WTC11 (cell line): ENCODE measurements at regions not wholly inside any gene's neighbourhood (a gene's known extent, or its start where the extent isn't known, plus 50 kb on each side); places are given as distances from the start of the nearest gene placed in this dataset.

Experiments
- ATAC-seq: fragments of 200-7000 bp; cut with Tn5 transposase; 2 replicates; pipeline ENCODE4 v1.10.0; 2021; ENCODE audit warnings: mild to moderate bottlenecking, moderate library complexity
- CTCF ChIA-PET: fragments of 300-600 bp; sonication (Branson Sonifier 250); formaldehyde crosslinking; loops from one replicate; lab custom pipeline; 2021; ENCODE audit warnings: antibody characterized with exemption; lab: Charles Lee
- POLR2A ChIA-PET: fragments of 350-600 bp; sonication (Branson Sonifier 250); formaldehyde crosslinking; loops from one replicate; lab custom pipeline; 2021; ENCODE audit warnings: antibody characterized with exemption; lab: Charles Lee
- DNase-seq: peaks from one replicate; pipeline ENCODE4 v3.0.0; 2021; ENCODE audit warnings: low spot score
- H3K27ac Mint-ChIP-seq: 2 replicates; pipeline ENCODE4 v1.8.0; 2021; ENCODE audit warnings: mixed read lengths
- H3K27me3 Mint-ChIP-seq: 2 replicates; pipeline ENCODE4 v1.8.0; 2021; ENCODE audit warnings: low read depth, mild to moderate bottlenecking, moderate library complexity, mixed read lengths
- H3K36me3 Mint-ChIP-seq: 2 replicates; pipeline ENCODE4 v1.8.0; 2021; ENCODE audit warnings: mixed read lengths
- H3K4me1 Mint-ChIP-seq: 2 replicates; pipeline ENCODE4 v1.8.0; 2022; ENCODE audit warnings: mixed read lengths
- H3K4me3 Mint-ChIP-seq: 2 replicates; pipeline ENCODE4 v1.8.0; 2021; ENCODE audit warnings: mild to moderate bottlenecking, moderate library complexity, mixed read lengths
- H3K9me3 Mint-ChIP-seq: 2 replicates; pipeline ENCODE4 v1.8.0; 2021; ENCODE audit warnings: mixed read lengths
- AR ChIP-seq: fragments of 250-450 bp; sonication (Bioruptor Pico); IDR thresholded peaks from 2 replicates; pipeline ENCODE4 v1.9.0; 2021; ENCODE audit warnings: mild to moderate bottlenecking
- CBFB ChIP-seq: sonication (generic); formaldehyde crosslinking; IDR thresholded peaks from 2 replicates; pipeline ENCODE4 v1.8.1; 2022; ENCODE audit warnings: mild to moderate bottlenecking, low read depth, missing genetic modification reagents
- ELF4 ChIP-seq: sonication (generic); formaldehyde crosslinking; IDR thresholded peaks from 2 replicates; pipeline ENCODE4 v1.8.1; 2022; ENCODE audit warnings: low read depth, mild to moderate bottlenecking, moderate library complexity, missing genetic modification reagents
- FOXK1 ChIP-seq: sonication (generic); formaldehyde crosslinking; IDR thresholded peaks from 2 replicates; pipeline ENCODE4 v1.8.0; 2022; ENCODE audit warnings: mild to moderate bottlenecking, moderate library complexity, missing genetic modification reagents
- FOXP1 ChIP-seq: sonication (generic); formaldehyde crosslinking; IDR thresholded peaks from 2 replicates; pipeline ENCODE4 v1.8.0; 2022; ENCODE audit warnings: missing genetic modification reagents, mild to moderate bottlenecking, moderate library complexity, borderline replicate concordance
- KAT7 ChIP-seq: sonication (generic); formaldehyde crosslinking; IDR thresholded peaks from 2 replicates; pipeline ENCODE4 v1.8.1; 2023; ENCODE audit warnings: missing genetic modification reagents, mild to moderate bottlenecking, borderline replicate concordance
- MXD4 ChIP-seq: fragments of 250-450 bp; sonication (Bioruptor Pico); IDR thresholded peaks from 2 replicates; pipeline ENCODE4 v1.8.0; 2021; ENCODE audit warnings: mild to moderate bottlenecking, moderate library complexity, borderline replicate concordance
- MYBL2 ChIP-seq: sonication (generic); formaldehyde crosslinking; IDR thresholded peaks from 2 replicates; pipeline ENCODE4 v1.8.1; 2023; ENCODE audit warnings: mild to moderate bottlenecking, moderate library complexity, missing genetic modification reagents
- NFE2L1 ChIP-seq: sonication (generic); formaldehyde crosslinking; IDR thresholded peaks from 2 replicates; pipeline ENCODE4 v1.8.1; 2023; ENCODE audit warnings: missing genetic modification reagents
- NR2C2 ChIP-seq: sonication (generic); formaldehyde crosslinking; IDR thresholded peaks from 2 replicates; pipeline ENCODE4 v1.8.0; 2022; ENCODE audit warnings: mild to moderate bottlenecking, missing genetic modification reagents
- PRDM15 ChIP-seq: sonication (generic); formaldehyde crosslinking; IDR thresholded peaks from 2 replicates; pipeline ENCODE4 v1.8.0; 2022; ENCODE audit warnings: missing genetic modification reagents
- RORB ChIP-seq: fragments of 250-450 bp; sonication (Bioruptor Pico); IDR thresholded peaks from 2 replicates; pipeline ENCODE4 v1.9.0; 2021; ENCODE audit warnings: mild to moderate bottlenecking
- TCF7 ChIP-seq: sonication (generic); formaldehyde crosslinking; IDR thresholded peaks from 2 replicates; pipeline ENCODE4 v1.8.0; 2022; ENCODE audit warnings: mild to moderate bottlenecking, low read depth, missing genetic modification reagents, moderate library complexity
- ZBTB21 ChIP-seq: sonication (generic); formaldehyde crosslinking; IDR thresholded peaks from 2 replicates; pipeline ENCODE4 v1.8.1; 2023; ENCODE audit warnings: mild to moderate bottlenecking, missing genetic modification reagents, borderline replicate concordance
- ZNF138 ChIP-seq: sonication (generic); formaldehyde crosslinking; conservative IDR thresholded peaks from 2 replicates; pipeline ENCODE4 v1.8.1; 2022; ENCODE audit warnings: mild to moderate bottlenecking, moderate library complexity, missing genetic modification reagents
- ZNF232 ChIP-seq: sonication (generic); formaldehyde crosslinking; IDR thresholded peaks from 2 replicates; pipeline ENCODE4 v1.8.0; 2022; ENCODE audit warnings: mild to moderate bottlenecking, missing genetic modification reagents
- ZNF263 ChIP-seq: sonication (generic); formaldehyde crosslinking; IDR thresholded peaks from 2 replicates; pipeline ENCODE4 v1.8.1; 2022; ENCODE audit warnings: low read depth, mild to moderate bottlenecking, moderate library complexity, missing genetic modification reagents
- ZNF416 ChIP-seq: fragments of 250-450 bp; sonication (Bioruptor Pico); IDR thresholded peaks from 2 replicates; pipeline ENCODE4 v1.9.0; 2021; ENCODE audit warnings: mild to moderate bottlenecking, inconsistent platforms
- ZNF423 ChIP-seq: fragments of 250-450 bp; sonication (Bioruptor Pico); IDR thresholded peaks from 2 replicates; pipeline ENCODE4 v2.1.2; 2022; ENCODE audit warnings: mild to moderate bottlenecking, moderate library complexity
- TF ChIP-seq, protein P1 (sequence below): fragments of 250-450 bp; sonication (Bioruptor Pico); IDR thresholded peaks from 2 replicates; pipeline ENCODE4 v1.9.0; 2021; ENCODE audit warnings: moderate library complexity, mild to moderate bottlenecking, inconsistent platforms, borderline replicate concordance
- TF ChIP-seq, protein P2 (sequence below): sonication (generic); formaldehyde crosslinking; IDR thresholded peaks from 2 replicates; pipeline ENCODE4 v1.8.1; 2023; ENCODE audit warnings: mild to moderate bottlenecking, missing genetic modification reagents, moderate library complexity
- TF ChIP-seq, protein P3 (sequence below): sonication (generic); formaldehyde crosslinking; IDR thresholded peaks from 2 replicates; pipeline ENCODE4 v1.8.0; 2023; ENCODE audit warnings: missing genetic modification reagents, mild to moderate bottlenecking, borderline replicate concordance
- TF ChIP-seq, protein P4 (sequence below): sonication (generic); formaldehyde crosslinking; IDR thresholded peaks from 2 replicates; pipeline ENCODE4 v1.8.0; 2022; ENCODE audit warnings: mild to moderate bottlenecking, missing genetic modification reagents
- TF ChIP-seq, protein P5 (sequence below): sonication (generic); formaldehyde crosslinking; IDR thresholded peaks from 2 replicates; pipeline ENCODE4 v1.8.0; 2022; ENCODE audit warnings: mild to moderate bottlenecking, missing genetic modification reagents

- CTCF ChIA-PET = no interaction called here
- Mint-ChIP-seq H3K4me3 (no peak overlapping the region), H3K4me1 (no peaks in the 10 kb centered on the region)
- POLR2A ChIA-PET = no interaction called here
- no peak for ATAC-seq
- TF ChIP-seq PRDM15 (CRISPR knock-in tag) = no peak
- TF ChIP-seq, protein P1, sequence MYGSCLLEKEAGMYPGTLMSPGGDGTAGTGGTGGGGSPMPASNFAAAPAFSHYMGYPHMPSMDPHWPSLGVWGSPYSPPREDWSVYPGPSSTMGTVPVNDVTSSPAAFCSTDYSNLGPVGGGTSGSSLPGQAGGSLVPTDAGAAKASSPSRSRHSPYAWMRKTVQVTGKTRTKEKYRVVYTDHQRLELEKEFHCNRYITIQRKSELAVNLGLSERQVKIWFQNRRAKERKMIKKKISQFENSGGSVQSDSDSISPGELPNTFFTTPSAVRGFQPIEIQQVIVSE (CRISPR knock-in tag) = no peak
- no peak for TF ChIP-seq ELF4 (CRISPR knock-in tag)
- TF ChIP-seq FOXP1 (CRISPR knock-in tag) = no peak
- TF ChIP-seq NFE2L1 (CRISPR knock-in tag) = no peak
- TF ChIP-seq, all 79 proteins: peak for 0
- DNase-seq = no peak
- H3K27ac Mint-ChIP-seq = no peak overlapping the region
- peaks cover 73% of the 10 kb centered on the region for H3K36me3 Mint-ChIP-seq
- peaks cover 12% of the 10 kb centered on the region for H3K27me3 Mint-ChIP-seq
- H3K9me3 Mint-ChIP-seq = peaks cover 77% of the 10 kb centered on the region
These were observed 88.5 kb upstream of the TCERG1L start for GRCh38 chr10:131399981-131400380.

- Mint-ChIP-seq H3K27me3 (peaks cover 18% of the 10 kb centered on the region), H3K4me1 (no peaks in the 10 kb centered on the region), H3K4me3 (no peak overlapping the region), H3K9me3 (peaks cover 77% of the 10 kb centered on the region), H3K27ac (no peak overlapping the region), H3K36me3 (peaks cover 78% of the 10 kb centered on the region)
- TF ChIP-seq FOXK1 = no peak
- no peak for TF ChIP-seq ZNF138 (CRISPR knock-in tag)
- no peak for TF ChIP-seq ZNF263
- TF ChIP-seq CBFB = no peak
- TF ChIP-seq TCF7 (CRISPR knock-in tag) = no peak
- TF ChIP-seq RORB = no peak
- TF ChIP-seq, protein P2, sequence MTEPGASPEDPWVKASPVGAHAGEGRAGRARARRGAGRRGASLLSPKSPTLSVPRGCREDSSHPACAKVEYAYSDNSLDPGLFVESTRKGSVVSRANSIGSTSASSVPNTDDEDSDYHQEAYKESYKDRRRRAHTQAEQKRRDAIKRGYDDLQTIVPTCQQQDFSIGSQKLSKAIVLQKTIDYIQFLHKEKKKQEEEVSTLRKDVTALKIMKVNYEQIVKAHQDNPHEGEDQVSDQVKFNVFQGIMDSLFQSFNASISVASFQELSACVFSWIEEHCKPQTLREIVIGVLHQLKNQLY (CRISPR knock-in tag) = no peak
- TF ChIP-seq, protein P3, sequence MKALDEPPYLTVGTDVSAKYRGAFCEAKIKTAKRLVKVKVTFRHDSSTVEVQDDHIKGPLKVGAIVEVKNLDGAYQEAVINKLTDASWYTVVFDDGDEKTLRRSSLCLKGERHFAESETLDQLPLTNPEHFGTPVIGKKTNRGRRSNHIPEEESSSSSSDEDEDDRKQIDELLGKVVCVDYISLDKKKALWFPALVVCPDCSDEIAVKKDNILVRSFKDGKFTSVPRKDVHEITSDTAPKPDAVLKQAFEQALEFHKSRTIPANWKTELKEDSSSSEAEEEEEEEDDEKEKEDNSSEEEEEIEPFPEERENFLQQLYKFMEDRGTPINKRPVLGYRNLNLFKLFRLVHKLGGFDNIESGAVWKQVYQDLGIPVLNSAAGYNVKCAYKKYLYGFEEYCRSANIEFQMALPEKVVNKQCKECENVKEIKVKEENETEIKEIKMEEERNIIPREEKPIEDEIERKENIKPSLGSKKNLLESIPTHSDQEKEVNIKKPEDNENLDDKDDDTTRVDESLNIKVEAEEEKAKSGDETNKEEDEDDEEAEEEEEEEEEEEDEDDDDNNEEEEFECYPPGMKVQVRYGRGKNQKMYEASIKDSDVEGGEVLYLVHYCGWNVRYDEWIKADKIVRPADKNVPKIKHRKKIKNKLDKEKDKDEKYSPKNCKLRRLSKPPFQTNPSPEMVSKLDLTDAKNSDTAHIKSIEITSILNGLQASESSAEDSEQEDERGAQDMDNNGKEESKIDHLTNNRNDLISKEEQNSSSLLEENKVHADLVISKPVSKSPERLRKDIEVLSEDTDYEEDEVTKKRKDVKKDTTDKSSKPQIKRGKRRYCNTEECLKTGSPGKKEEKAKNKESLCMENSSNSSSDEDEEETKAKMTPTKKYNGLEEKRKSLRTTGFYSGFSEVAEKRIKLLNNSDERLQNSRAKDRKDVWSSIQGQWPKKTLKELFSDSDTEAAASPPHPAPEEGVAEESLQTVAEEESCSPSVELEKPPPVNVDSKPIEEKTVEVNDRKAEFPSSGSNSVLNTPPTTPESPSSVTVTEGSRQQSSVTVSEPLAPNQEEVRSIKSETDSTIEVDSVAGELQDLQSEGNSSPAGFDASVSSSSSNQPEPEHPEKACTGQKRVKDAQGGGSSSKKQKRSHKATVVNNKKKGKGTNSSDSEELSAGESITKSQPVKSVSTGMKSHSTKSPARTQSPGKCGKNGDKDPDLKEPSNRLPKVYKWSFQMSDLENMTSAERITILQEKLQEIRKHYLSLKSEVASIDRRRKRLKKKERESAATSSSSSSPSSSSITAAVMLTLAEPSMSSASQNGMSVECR (CRISPR knock-in tag) = no peak
- TF ChIP-seq MYBL2 (CRISPR knock-in tag) = no peak
- TF ChIP-seq KAT7 (CRISPR knock-in tag) = no peak
- TF ChIP-seq ZNF423 (CRISPR knock-in tag) = no peak
- no peak for TF ChIP-seq NFE2L1 (CRISPR knock-in tag)
- TF ChIP-seq ZNF416 (CRISPR knock-in tag) = no peak
- no peak for TF ChIP-seq ZBTB21 (CRISPR knock-in tag)
- TF ChIP-seq MXD4 (CRISPR knock-in tag) = no peak
- TF ChIP-seq AR (CRISPR knock-in tag) = no peak
- TF ChIP-seq, protein P4, sequence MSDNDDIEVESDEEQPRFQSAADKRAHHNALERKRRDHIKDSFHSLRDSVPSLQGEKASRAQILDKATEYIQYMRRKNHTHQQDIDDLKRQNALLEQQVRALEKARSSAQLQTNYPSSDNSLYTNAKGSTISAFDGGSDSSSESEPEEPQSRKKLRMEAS (CRISPR knock-in tag) = no peak
- TF ChIP-seq, protein P5, sequence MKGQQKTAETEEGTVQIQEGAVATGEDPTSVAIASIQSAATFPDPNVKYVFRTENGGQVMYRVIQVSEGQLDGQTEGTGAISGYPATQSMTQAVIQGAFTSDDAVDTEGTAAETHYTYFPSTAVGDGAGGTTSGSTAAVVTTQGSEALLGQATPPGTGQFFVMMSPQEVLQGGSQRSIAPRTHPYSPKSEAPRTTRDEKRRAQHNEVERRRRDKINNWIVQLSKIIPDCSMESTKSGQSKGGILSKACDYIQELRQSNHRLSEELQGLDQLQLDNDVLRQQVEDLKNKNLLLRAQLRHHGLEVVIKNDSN = no peak
- TF ChIP-seq NR2C2 (CRISPR knock-in tag) = no peak
- TF ChIP-seq ZNF232 (CRISPR knock-in tag) = no peak
- DNase-seq = no peak
- ChIA-PET POLR2A (no interaction called here), CTCF (no interaction called here)
- no peak for ATAC-seq
These were observed 89.0 kb upstream of the TCERG1L start for GRCh38 chr10:131400513-131400912.
